GM21526 (cell line): ENCODE measurements at regions not wholly inside any gene's neighbourhood (a gene's known extent, or its start where the extent isn't known, plus 50 kb on each side); places are given as distances from the start of the nearest gene placed in this dataset.
"Not testable (repeated sequence)": the region's sequence is repeated elsewhere in the genome, so short reads cannot be mapped to it uniquely, and the experiment has no call there.

Source experiments
- ATAC-seq: cut with Tn5 transposase; IDR thresholded peaks from one replicate; pipeline ENCODE4 v1.9.1; 2021; ENCODE audit warnings: moderate library complexity; ENCODE audit not compliant: unreplicated experiment, low FRiP score

DNA sequence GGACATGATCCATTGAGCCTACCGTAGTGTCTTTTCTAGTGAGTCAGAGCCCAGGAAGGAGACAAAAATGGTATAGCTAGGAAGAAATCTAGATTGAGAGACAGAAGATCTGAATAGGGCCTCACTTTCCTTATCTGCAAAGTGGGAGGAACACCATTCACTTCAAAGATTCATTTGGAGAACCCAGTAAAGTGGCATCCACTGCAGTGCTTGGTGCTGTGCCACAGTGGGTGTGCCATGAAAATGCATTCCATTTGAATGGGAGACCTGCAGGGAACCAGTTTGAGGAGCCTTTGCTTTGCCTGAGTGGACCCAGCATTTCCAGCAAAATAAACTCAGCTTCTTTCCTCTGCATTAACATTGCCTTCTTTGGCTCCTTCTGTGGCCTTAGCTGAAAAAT lies 470.5 kb upstream of the CADM1 start:
- ATAC-seq = no peak

DNA sequence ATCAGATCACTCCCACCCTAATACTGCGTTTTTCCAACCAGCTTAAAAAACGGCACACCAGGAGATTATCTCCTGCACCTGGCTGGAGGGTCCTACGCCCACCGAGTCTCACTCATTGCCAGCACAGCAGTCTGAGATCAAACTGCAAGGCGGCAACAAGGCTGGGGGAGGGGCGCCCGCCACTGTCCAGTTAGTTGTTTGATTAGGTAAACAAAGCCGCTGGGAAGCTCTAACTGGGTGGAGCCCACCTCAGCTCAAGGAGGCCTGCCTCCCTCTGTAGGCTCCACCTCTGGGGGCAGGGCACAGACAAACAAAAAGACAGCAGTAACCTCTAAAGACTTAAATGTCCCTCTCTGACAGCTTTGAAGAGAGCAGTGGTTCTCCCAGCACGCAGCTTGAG lies 463.0 kb upstream of the CADM1 start:
- ATAC-seq = not testable (repeated sequence)

DNA sequence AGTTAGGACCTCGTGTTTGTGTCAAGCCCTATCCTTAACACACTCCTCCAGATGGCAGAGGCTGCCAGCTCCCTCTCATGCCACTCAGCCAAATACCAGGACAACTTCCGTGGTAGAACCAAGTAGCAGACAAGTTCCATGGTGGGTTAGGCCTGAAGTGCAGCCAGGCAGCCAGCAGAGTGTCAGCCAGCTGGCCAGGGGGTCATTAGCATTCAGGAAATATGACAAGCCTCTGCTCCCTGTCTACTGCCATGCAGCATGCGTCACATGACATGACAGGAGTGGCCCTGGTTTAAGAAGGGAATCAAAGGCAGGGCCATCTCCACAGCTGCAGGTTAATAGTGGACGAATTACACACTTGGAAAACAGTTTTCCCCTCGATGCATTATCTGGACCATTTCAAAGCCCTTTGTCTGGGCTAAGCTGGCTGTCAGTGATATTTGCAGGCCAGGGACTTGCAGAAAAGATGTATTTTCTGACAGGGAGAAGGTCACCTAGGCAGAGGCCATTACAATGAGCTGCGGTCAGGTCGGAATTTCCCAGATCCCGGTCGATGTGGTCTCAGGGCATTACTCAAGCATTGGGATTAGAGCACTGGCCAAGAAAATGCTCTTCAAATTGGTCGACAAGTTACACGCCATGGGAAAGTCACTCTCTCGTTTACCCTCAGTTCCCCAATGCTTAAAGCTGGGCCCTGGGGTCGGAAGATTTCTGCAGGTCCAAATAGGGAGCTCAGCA lies 461.7 kb upstream of the CADM1 start:
- no peak for ATAC-seq

DNA sequence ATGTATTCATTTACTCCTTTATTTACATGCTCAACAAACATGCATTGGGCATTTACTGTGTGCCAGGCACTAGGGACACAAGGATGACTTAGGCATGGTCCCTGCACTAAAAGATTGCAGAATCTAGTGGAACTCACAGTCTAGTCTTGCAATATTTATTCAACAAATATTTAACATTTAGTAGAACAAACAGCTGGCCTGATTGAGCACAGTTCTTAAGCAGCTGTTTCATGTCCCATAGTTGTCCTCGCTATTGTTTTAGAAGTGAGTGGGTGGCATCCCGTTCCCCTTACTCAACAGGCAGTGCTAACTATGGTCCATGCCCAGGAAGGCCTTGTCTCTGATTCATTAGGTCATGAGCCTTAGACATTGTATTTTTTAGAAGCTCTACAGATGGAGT lies 459.9 kb upstream of the CADM1 start:
- no peak for ATAC-seq

DNA sequence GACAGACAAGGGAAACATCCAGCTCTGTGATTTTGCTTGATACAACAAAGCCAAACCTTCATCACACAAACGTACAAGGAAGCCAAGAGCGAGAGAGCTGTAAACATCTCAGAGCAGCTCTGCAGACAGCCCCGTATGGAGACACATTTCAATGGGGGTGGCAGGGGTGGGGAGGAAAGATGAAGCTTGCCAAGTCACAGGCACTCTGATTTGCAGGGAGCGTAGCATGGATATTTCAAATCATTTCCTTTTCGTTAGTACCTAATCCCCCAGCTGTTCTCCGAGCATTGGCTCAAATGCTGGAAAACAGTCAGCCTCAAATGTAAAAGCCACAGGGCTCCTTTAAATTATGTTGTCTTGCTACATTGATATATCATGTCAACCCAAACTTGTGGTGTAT lies 458.9 kb upstream of the CADM1 start:
- no peak for ATAC-seq

DNA sequence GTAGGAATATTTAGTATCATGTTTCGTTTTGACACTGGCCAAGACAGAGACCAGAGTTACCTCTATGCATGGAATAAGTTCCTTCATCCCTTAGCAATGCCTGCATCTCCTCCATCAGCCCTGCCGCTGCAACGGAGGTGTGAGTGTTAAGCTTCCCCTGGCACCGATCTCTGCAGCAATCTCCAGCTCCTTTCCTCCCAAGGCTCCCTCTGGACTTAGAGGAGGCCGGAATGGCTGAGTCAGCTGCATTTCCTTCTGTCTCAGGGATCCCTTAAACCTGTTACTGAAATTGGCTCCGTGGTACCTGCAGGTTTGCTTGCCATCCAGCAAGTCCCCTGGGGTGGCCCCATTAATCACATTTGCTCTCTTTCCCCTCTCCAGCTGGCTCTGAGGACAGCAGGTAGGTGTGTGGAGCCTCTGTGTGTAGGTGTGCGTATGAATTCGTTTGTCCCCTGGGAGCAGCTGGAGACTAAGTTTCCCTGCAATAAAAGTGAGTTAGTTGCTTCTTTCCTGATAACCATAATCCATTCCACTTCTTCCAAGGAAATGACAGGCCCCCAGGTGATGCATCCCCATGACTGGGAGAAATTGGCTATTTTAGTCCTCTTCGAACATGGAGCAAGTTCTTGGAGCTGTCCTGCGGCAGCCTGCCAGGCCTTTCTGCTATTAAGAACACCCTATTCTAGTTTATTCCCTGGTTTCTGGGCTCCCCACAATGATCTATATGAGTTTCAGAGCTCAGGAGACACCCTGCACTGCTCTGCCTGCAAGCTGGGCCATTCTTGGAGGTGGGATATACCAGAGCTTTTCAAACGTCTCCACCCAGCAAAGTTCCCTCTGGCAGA lies 457.2 kb upstream of the CADM1 start:
- ATAC-seq = no peak

DNA sequence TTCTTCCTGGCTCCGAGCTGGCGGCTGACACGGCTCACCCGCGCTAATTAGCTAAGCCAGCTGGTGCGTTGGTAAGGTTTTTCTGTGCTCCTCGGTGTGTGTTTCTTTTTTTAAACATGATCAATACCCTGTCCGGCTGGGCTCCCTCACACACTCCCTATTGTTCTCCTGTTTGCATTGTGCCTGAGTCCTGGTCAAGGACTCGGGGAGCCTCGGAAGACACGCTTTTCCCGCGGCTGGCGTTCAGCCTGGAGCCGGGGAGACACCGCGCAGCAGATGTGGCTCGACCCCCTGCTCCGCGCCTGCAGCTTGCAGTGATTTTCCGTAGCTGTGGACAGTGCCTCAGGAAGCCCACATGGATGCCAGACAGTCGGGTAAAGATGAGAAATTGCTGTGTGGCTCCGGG lies 454.9 kb upstream of the CADM1 start:
- ATAC-seq = no peak

DNA sequence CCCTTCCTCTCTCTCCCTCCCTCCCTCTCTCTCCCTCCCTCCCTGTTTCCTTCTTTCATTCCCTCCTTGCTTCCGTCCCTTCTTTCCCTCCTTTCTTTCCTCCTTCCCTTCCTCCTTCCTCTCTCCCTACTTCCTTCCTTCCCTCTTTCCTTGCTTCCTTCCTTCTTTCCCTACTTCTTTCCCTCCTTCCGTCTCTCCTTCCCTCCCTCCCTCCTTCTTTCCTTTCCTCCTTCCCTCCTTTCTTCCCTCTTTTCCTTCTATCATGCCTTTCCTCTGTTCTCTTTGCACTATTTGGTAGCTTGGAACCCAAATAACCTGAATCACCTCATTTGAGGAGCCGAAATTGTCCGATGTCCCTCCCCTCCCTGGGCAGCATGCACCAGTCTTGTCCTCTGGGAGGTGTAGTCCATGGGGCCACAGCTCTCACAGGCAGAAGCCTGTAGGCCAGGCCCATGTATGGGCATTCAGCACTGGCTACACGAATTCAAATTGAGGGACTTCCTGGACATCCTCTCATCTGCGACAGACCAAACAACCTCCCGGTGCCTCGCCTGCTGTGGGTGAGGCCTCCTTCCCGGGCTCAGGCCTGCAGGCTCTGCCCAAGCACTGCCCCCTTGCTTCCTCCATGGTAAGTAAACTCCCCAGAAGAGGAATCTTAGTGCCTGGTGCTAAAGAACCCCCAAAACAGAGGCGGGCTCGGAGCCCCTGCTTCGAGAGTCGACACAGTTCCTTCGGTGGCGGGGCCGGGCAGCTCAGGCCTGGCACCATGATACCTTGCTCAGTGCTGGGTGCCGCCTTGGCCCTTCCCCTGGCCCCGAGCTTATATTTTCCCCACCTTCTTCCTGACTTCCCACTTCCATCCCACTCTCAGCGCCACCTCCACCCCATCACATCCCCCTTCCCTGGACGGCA lies 454.1 kb upstream of the CADM1 start:
- ATAC-seq = no peak

DNA sequence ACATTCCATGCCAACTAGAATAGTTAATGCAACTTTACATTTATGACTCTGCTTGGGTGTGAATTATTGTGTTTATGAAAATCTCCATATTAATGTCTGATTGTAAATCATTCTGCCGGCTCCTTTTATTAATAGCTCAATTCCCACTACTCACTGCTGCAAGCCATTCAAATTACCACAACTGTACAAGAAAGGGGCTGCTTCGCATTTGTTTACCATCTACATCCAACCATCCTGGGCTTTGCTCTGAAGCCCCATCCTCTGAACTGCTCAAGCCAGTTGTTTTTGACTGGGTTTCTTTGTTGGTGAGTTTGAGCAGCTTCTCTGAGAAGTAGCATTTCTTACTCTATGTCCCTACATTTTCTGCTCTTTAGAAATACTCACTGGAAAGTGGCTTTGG lies 451.6 kb upstream of the CADM1 start:
- no peak for ATAC-seq

DNA sequence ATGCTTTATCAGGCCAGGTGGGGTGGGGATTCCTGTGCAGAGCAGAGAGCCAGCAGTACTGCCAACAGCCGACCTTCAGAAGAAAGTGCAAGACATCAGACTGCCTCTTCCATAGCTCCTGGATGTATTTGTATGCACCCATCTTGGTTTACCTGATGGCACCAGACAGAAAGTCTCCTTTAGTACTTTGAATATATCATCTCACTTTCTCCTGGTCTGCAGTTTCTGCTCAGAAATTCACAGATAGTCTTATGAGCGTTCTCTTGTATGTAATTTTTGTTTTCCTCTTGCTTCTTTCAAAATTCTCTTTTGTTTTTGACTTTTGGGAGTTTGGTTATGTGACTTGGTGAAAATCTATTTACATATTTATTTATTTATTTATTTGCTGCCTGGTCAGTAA lies 446.4 kb upstream of the CADM1 start:
- no peak for ATAC-seq

DNA sequence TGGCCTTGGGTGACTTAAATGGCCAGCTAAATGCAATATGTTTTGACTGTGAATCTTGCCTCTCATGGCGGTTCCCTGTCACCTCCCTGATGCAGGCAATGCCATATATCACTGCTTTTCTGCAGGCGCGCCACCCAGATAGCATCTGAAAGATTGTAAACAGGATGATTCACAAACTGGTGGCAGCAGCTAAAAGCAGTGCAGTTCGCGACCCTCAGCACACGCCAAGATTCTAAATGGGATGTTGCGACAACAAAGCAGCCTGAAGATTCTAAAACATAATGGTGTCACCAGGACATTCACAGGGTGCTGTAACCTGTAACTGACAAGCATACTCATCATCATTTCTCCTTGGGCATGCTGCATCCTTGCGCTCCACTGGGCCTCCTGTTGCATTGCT lies 440.4 kb upstream of the CADM1 start:
- ATAC-seq = no peak

DNA sequence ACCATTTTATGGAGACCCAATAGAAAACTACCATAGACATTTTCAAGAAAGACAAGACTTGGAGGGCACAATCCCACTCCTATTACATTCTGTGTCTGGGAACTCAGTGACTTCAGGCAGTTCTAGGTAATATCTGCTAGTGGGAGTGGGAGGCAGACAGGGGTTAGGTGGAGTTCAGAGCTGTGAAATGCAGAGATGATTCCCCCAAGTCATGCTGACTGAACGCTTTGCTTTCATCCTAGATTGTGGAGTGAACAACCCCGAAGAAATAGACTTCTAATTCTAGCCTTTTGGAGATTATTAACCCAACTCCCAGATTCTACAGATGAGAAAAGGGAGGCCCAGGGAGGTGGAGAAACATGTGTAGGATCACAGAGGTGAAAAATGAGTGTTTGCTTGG lies 437.8 kb upstream of the CADM1 start:
- no peak for ATAC-seq

DNA sequence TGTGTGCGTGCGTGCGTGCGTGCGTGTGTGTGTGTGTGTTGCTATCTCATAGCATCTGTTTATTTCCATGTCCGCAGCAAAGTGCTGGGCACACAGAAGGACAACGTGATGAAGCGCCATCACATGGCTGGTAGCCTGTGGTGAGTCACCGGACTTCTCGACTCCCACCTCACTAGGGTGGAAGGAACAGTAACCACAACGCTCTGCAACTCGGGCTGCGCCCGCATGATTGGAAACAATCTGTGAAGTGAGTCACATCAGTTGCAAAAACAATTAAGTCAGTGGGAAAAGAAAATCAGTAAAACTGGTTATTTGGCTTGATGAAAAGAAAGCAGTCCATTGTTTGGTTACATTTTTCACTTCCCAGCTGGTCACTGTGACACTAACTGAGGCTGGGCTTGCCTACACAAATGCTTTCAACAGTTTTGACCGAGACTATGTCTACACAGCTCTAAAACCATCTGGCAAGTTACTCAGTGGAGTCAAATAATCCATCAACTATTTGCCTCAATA lies 437.3 kb upstream of the CADM1 start:
- ATAC-seq = no peak

DNA sequence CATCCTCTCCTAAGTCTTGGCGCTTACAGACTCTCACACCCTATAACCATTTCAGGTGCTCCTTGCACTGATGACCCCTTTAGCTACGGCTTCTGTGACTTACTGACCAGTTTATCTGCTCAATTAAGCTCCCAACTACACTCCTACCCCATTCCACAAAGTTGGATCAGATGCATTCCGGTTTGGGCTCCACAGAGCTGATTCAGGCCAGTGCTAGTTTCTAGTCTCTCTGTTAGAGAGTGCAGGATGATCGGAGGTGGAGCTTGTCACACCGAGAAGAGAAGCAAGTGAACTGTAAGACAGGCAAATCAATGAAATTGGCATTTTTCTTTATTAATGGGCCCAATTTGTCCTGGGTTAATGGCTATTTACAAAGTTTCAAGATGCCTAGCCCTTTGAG lies 436.8 kb upstream of the CADM1 start:
- no peak for ATAC-seq

DNA sequence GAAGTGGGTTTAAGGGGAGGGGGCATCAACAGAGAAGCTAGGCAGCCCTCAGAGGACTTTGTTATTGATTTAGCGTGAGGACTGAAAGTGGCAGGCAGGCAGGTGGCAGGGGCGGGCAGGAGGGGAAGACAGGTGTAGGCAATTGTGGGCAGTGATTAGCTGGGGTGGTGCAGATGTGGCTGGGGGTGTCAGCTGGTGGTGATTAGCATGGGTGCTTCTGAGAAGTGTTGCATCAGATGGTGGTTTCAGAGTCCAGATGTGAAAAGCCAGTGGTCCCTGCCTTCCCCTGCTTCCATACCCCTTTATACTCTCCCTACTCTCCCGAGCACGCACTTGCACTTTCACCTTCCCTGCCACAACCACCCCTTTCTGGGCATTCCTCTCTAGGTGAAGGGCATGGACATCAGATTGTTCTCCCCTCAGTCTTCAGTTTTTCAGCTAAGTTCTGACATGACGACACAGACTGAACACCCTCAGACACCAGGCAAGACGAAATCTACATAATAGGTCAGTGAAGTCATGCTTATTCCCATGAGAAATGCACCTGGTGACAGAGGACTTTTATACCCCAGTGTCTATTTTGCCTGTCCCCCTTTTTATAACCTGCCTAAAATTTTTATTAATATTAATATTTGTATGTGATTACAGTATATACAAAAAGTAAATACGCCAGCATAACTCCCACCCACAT lies 435.7 kb upstream of the CADM1 start:
- ATAC-seq = no peak

DNA sequence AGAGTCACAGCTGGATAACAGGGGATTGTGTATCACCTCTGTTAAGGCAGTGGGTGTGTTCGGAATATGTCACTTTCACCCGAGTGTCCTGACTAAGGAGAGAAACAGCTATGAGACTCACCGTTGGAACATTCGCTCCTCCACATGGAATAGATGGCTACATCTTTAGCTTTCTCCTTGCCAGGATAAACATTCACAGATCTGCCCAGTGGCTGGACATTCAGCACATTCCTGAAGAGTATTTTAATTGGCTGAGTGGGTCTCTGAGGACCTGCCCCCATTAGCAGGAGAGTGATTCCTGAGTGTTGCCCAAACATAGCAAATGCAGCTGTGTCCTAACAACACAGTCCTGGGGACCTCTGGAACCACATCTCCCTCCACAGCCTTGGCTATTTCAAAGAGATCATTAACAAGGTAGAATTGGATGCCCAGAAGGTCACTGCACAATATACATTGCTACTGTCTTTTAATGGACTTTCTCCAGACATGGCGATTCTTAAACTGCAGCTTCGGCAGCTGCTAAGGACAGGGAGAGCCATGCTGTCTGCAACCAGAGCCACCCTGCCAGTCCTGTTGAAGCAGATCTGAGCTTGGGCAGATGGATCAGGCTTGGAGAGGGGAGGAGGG lies 435.0 kb upstream of the CADM1 start:
- ATAC-seq = no peak

DNA sequence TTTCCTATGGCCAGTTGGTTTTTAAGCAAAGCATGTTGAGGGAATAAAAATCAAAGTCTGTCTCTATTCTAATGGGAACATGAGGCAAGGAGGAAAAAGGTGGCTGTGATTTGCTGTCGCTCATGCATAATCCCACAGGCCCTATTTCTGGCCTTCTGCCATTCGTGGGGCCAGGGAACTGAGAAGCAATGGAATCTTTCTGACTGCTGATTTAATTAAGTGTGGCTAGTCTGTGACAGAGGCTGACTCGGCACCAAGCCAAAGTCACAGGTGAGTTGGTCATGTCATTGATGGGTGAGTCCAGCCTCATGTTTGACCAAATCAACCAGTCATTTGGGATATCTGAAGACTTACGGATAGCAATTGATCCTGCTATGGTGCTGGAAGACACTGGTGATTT lies 429.3 kb upstream of the CADM1 start:
- ATAC-seq = no peak

DNA sequence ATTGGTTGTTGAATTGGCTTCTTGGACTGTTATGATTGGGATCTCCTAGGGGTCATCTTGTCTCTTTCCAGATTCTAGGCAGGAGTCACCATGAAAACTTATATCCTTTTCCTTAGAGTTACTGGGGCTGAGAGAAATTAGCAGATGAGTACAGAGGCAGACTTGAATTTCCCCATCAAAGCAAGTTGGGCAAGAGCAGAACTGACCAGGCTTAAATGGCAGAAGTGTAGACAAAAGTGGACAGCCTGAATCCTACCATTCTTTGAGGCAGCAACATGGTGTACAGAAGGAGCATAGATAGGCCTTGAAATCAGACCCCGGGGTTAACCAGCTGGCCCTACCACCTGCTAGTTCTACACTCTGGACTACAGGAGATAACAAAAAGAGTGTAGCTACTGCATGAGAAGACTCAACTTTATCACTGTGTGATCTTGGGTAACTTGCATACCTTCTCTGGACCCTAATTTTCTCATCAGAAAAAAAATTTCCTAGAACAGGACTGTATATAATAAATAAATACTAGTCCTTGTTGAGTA lies 427.4 kb upstream of the CADM1 start:
- no peak for ATAC-seq

DNA sequence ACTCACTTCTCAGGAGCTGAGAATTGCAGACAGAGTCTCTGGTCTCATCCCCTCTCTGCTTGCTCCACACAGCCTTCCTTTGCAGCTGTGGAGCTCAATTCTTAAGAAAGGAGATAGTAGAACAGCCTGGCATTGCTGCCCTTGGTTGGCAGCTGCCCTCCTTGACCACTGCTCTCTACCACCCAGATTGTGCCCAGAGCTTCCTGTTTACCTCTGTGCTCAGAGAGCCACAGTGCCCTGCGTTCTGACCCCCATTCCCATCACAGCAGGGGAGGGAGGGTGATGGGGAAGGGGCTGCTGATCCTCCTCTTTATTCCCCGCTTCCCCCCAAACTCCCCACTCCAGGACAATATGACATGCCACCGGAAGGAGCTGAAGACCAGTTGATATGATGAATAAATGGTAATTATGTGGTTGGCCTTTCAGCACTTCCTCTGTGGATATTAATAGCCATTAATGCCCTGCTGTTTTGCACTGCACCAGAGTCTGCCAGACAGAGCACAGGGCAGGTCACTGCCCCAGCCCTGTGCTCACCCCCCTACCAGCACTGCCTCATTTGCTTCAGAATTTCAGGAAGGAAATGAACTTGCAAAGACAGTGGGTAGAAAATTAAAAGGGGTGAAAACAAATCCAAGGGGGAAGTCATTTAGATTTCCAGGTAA lies 426.8 kb upstream of the CADM1 start:
- no peak for ATAC-seq
